Right renal cortex interstitium (tissue), 3 donors: ENCODE measurements at regions not wholly inside any gene's neighbourhood (a gene's known extent, or its start where the extent isn't known, plus 50 kb on each side); places are given as distances from the start of the nearest gene placed in this dataset.
A peak's percentile ranks its signal among the peaks of the same experiment; 100 is the strongest.
"Not testable (repeated sequence)": the region's sequence is repeated elsewhere in the genome, so short reads cannot be mapped to it uniquely, and the experiment has no call there.

Experiments
- DNase-seq, 3 donors: peaks; one replicate each; pipeline ENCODE4 v3.0.0-alpha.2; 2013; ENCODE audit warnings: low read depth in 3 of 3, low spot score in 2 of 3

GRCh38 chr14:83217492-83217891, 1683.8 kb upstream of the SEL1L start:
- DNase-seq, result no peak

- DNase-seq, result no peak
These were observed 1714.4 kb upstream of the SEL1L start for GRCh38 chr14:83247924-83248639.

GRCh38 chr14:83251402-83251801, 1717.7 kb upstream of the SEL1L start:
- DNase-seq, result no peak

- no peak for DNase-seq
These were observed 1720.2 kb upstream of the SEL1L start for GRCh38 chr14:83253870-83254269.

GRCh38 chr14:83255015-83255726, 1721.5 kb upstream of the SEL1L start:
- DNase-seq, result no peak

GRCh38 chr14:83255727-83256090, 1722.1 kb upstream of the SEL1L start:
- no peak for DNase-seq

GRCh38 chr14:83257466-83258439, 1724.1 kb upstream of the SEL1L start:
- DNase-seq, result no peak

- DNase-seq, result no peak
These were observed 1727.1 kb upstream of the SEL1L start for GRCh38 chr14:83260751-83261150.

GRCh38 chr14:83269583-83269982, 1735.9 kb upstream of the SEL1L start:
- DNase-seq, result no peak

- DNase-seq, result no peak
These were observed 1738.0 kb upstream of the SEL1L start for GRCh38 chr14:83271663-83272062.

- no peak for DNase-seq
These were observed 1747.1 kb upstream of the SEL1L start for GRCh38 chr14:83280719-83281118.

- DNase-seq, result no peak
These were observed 1749.1 kb upstream of the SEL1L start for GRCh38 chr14:83282706-83283105.

GRCh38 chr14:83287300-83287699, 1753.6 kb upstream of the SEL1L start:
- no peak for DNase-seq

- DNase-seq, result no peak
These were observed 1755.7 kb upstream of the SEL1L start for GRCh38 chr14:83289390-83289789.

- no peak for DNase-seq
These were observed 1756.2 kb upstream of the SEL1L start for GRCh38 chr14:83289896-83290295.

GRCh38 chr14:83290447-83290846, 1756.8 kb upstream of the SEL1L start:
- no peak for DNase-seq

- DNase-seq, result no peak
These were observed 1758.1 kb upstream of the SEL1L start for GRCh38 chr14:83291714-83292113.

- DNase-seq, result no peak
These were observed 1761.3 kb upstream of the SEL1L start for GRCh38 chr14:83294941-83295340.

- no peak for DNase-seq
These were observed 1763.7 kb upstream of the SEL1L start for GRCh38 chr14:83297361-83297760.

- DNase-seq, result not testable (repeated sequence)
These were observed 1764.4 kb upstream of the SEL1L start for GRCh38 chr14:83298016-83298415.

GRCh38 chr14:83300476-83301064, 1766.9 kb upstream of the SEL1L start:
- peak in 1 of 3 donors; percentile 10 for DNase-seq
